H9 (cell line): ENCODE measurements at regions not wholly inside any gene's neighbourhood (a gene's known extent, or its start where the extent isn't known, plus 50 kb on each side); places are given as distances from the start of the nearest gene placed in this dataset.

ENCODE experiments used
- DNase-seq: peaks from one replicate; pipeline ENCODE4 v3.0.0-alpha.2; 2017
- H2AFZ ChIP-seq: one replicate; pipeline ENCODE4 v1.6.1; 2013; ENCODE audit warnings: mild to moderate bottlenecking, low read length, control low read depth, moderate library complexity
- H2AK5ac ChIP-seq: 2 replicates; pipeline ENCODE4 v1.6.1; 2013; ENCODE audit warnings: low read length, control low read depth, mixed read lengths; ENCODE audit not compliant: insufficient read length
- H2BK120ac ChIP-seq: one replicate; pipeline ENCODE4 v1.6.1; 2013; ENCODE audit warnings: low read depth, mild to moderate bottlenecking, low read length, control low read depth, inconsistent platforms; ENCODE audit not compliant: poor library complexity, severe bottlenecking
- H2BK12ac ChIP-seq: 2 replicates; pipeline ENCODE4 v1.6.1; 2013; ENCODE audit warnings: low read length, control low read depth, mixed read lengths, low read depth; ENCODE audit not compliant: insufficient read length
- H2BK15ac ChIP-seq: 2 replicates; pipeline ENCODE4 v1.6.1; 2013; ENCODE audit warnings: low read depth, low read length, control low read depth
- H2BK20ac ChIP-seq: one replicate; pipeline ENCODE4 v1.6.1; 2013; ENCODE audit warnings: low read depth, mild to moderate bottlenecking, low read length, control low read depth, inconsistent platforms; ENCODE audit not compliant: poor library complexity, severe bottlenecking
- H2BK5ac ChIP-seq: 2 replicates; pipeline ENCODE4 v1.6.1; 2013; ENCODE audit warnings: low read length, control low read depth, mixed read lengths; ENCODE audit not compliant: insufficient read length
- H3K14ac ChIP-seq: 2 replicates; pipeline ENCODE4 v1.6.1; 2013; ENCODE audit warnings: low read length, control low read depth; ENCODE audit not compliant: insufficient read depth
- H3K18ac ChIP-seq: 2 replicates; pipeline ENCODE4 v1.6.1; 2013; ENCODE audit warnings: low read depth, mild to moderate bottlenecking, mixed read lengths, low read length, control low read depth; ENCODE audit not compliant: insufficient read length
- H3K23ac ChIP-seq: 2 replicates; pipeline ENCODE4 v1.6.1; 2013; ENCODE audit warnings: low read length, control low read depth, mixed read lengths, low read depth; ENCODE audit not compliant: insufficient read length
- H3K23me2 ChIP-seq: 2 replicates; pipeline ENCODE4 v1.6.1; 2013; ENCODE audit warnings: low read depth, mild to moderate bottlenecking, mixed read lengths, low read length, control low read depth; ENCODE audit not compliant: insufficient read length, poor library complexity, severe bottlenecking
- H3K27ac ChIP-seq: 2 replicates; pipeline ENCODE4 v1.5.1; 2013; ENCODE audit warnings: low read length, control low read depth, mixed read lengths, low read depth; ENCODE audit not compliant: insufficient read length
- H3K27me3 ChIP-seq: 2 replicates; pipeline ENCODE4 v1.6.1; 2013; ENCODE audit warnings: low read length, control low read depth, inconsistent platforms; ENCODE audit not compliant: insufficient read depth
- H3K4ac ChIP-seq: 2 replicates; pipeline ENCODE4 v1.6.1; 2013; ENCODE audit warnings: low read depth, mild to moderate bottlenecking, control low read depth, inconsistent platforms, low read length, moderate library complexity
- H3K4me1 ChIP-seq: 2 replicates; pipeline ENCODE4 v1.6.1; 2013; ENCODE audit warnings: low read length, control low read depth, inconsistent platforms; ENCODE audit not compliant: insufficient read depth
- H3K4me2 ChIP-seq: 2 replicates; pipeline ENCODE4 v1.6.1; 2013; ENCODE audit warnings: low read length, control low read depth, mixed read lengths; ENCODE audit not compliant: insufficient read length, insufficient read depth
- H3K56ac ChIP-seq: 2 replicates; pipeline ENCODE4 v1.6.1; 2013; ENCODE audit warnings: low read depth, mild to moderate bottlenecking, mixed read lengths, low read length, control low read depth; ENCODE audit not compliant: insufficient read length
- H3K79me1 ChIP-seq: 2 replicates; pipeline ENCODE4 v1.6.1; 2013; ENCODE audit warnings: low read depth, mild to moderate bottlenecking, moderate library complexity, low read length, control low read depth, inconsistent platforms; ENCODE audit not compliant: insufficient read depth, poor library complexity, severe bottlenecking
- H3K79me2 ChIP-seq: 2 replicates; pipeline ENCODE4 v1.6.1; 2013; ENCODE audit warnings: low read length, control low read depth, inconsistent platforms; ENCODE audit not compliant: insufficient read depth
- H3K9ac ChIP-seq: 2 replicates; pipeline ENCODE4 v1.6.1; 2013; ENCODE audit warnings: low read length, control low read depth, mixed read lengths; ENCODE audit not compliant: insufficient read length; ENCODE audit errors: extremely low read depth
- H3K9me3 ChIP-seq: one replicate; pipeline ENCODE4 v1.6.1; 2013; ENCODE audit warnings: low read depth, low read length, inconsistent platforms; ENCODE audit not compliant: control insufficient read depth
- H3T11ph ChIP-seq: one replicate; pipeline ENCODE4 v1.6.1; 2013; ENCODE audit warnings: mild to moderate bottlenecking, low read length, control low read depth, inconsistent platforms
- H4K20me1 ChIP-seq: one replicate; pipeline ENCODE4 v1.6.1; 2013; ENCODE audit not compliant: control insufficient read depth, insufficient read length, insufficient read depth
- H4K5ac ChIP-seq: 2 replicates; pipeline ENCODE4 v1.6.1; 2013; ENCODE audit warnings: low read depth, mild to moderate bottlenecking, mixed read lengths, low read length, control low read depth; ENCODE audit not compliant: insufficient read length
- H4K8ac ChIP-seq: replicated peaks from 2 replicates; pipeline ENCODE4 v1.6.1; 2013; ENCODE audit warnings: low read length, control low read depth, mixed read lengths, low read depth; ENCODE audit not compliant: insufficient read length
- H4K91ac ChIP-seq: 2 replicates; pipeline ENCODE4 v1.6.1; 2013; ENCODE audit warnings: low read depth, mild to moderate bottlenecking, moderate library complexity, mixed read lengths, low read length, control low read depth; ENCODE audit not compliant: insufficient read length
- H3K27ac Mint-ChIP-seq, 3 experiments: 2 replicates in 2 of 3; 3 replicates in 1 of 3; pipeline ENCODE4 v1.8.0; 2020 to 2021; ENCODE audit warnings: mixed read lengths in 3 of 3, mild to moderate bottlenecking in 1 of 3, moderate library complexity in 1 of 3
- H3K27me3 Mint-ChIP-seq: 2 replicates; pipeline ENCODE4 v1.8.0; 2021; ENCODE audit warnings: low read depth, mild to moderate bottlenecking, moderate library complexity, mixed read lengths
- H3K36me3 Mint-ChIP-seq, 3 experiments: 2 replicates in 2 of 3; 3 replicates in 1 of 3; pipeline ENCODE4 v1.8.0; 2020 to 2021; ENCODE audit warnings: low read depth in 3 of 3, mixed read lengths in 3 of 3; ENCODE audit not compliant: insufficient read depth in 1 of 3
- H3K4me1 Mint-ChIP-seq, 2 experiments: 2 replicates each; pipeline ENCODE4 v1.8.0; 2020; ENCODE audit warnings: mixed read lengths in 2 of 2
- H3K4me3 Mint-ChIP-seq, 2 experiments: 2 replicates in 1 of 2; 3 replicates in 1 of 2; pipeline ENCODE4 v1.8.0; 2020 to 2021; ENCODE audit warnings: mild to moderate bottlenecking in 2 of 2, mixed read lengths in 2 of 2, moderate library complexity in 1 of 2
- H3K9me3 Mint-ChIP-seq, 2 experiments: 2 replicates in 1 of 2; 3 replicates in 1 of 2; pipeline ENCODE4 v1.8.0; 2020; ENCODE audit warnings: mild to moderate bottlenecking in 2 of 2, mixed read lengths in 2 of 2, moderate library complexity in 1 of 2
- WGBS: extraction: QIAGEN DNeasy Blood & Tissue Kit; methylation state at CpG from one replicate; pipeline ENCODE4 v1.1.7; 2013; ENCODE audit warnings: missing lambda C conversion rate, low lambda C conversion rate, mixed read lengths; ENCODE audit not compliant: insufficient read length; ENCODE audit errors: extremely low coverage; 5-methylcytosine and 5-hydroxymethylcytosine counted together
- TF ChIP-seq, protein P1 (sequence below): fragments of 200-600 bp; sonication (generic); conservative IDR thresholded peaks from 3 replicates; pipeline ENCODE4 v1.8.0; 2021; ENCODE audit warnings: antibody characterized with exemption, mild to moderate bottlenecking

DNA sequence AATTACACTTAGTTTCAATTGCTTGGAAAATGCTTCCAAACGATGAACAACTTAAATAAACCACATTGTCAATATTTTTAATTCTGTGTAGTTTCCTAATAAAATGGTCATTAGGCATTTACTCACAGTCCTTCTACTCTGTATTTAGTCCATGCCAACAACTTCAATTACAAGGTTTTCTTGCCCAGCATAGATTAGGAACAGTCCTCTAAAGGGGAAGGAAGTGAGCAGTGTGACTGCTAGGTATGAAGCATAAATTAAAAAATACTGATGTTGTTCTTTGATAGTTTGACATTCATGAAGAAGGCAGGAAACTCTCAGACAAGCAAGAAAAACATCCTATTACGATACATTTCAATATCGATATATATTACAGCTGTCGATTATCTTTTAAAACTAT, 716.0 kb upstream of the PCDH9 start:
- H4K8ac ChIP-seq = no peak overlapping the region
- no peaks in the 10 kb centered on the region for H3K23me2 ChIP-seq
- Mint-ChIP-seq H3K27me3 (no peaks in the 10 kb centered on the region), H3K4me1 (no peaks in the 10 kb centered on the region), H3K27ac (no peak overlapping the region), H3K4me3 (no peak overlapping the region), H3K36me3 (no peaks in the 10 kb centered on the region), H3K9me3 (no peaks in the 10 kb centered on the region)
- H2BK120ac ChIP-seq = no peak overlapping the region
- no peak overlapping the region for H2AK5ac ChIP-seq
- no peak overlapping the region for H3K4ac ChIP-seq
- H3K9me3 ChIP-seq = no peaks in the 10 kb centered on the region
- no peak overlapping the region for H4K5ac ChIP-seq
- DNase-seq = no peak
- no peak overlapping the region for H4K91ac ChIP-seq
- H2BK20ac ChIP-seq = no peak overlapping the region
- H3K14ac ChIP-seq = no peak overlapping the region
- no peak overlapping the region for H3K4me2 ChIP-seq
- TF ChIP-seq, protein P1, sequence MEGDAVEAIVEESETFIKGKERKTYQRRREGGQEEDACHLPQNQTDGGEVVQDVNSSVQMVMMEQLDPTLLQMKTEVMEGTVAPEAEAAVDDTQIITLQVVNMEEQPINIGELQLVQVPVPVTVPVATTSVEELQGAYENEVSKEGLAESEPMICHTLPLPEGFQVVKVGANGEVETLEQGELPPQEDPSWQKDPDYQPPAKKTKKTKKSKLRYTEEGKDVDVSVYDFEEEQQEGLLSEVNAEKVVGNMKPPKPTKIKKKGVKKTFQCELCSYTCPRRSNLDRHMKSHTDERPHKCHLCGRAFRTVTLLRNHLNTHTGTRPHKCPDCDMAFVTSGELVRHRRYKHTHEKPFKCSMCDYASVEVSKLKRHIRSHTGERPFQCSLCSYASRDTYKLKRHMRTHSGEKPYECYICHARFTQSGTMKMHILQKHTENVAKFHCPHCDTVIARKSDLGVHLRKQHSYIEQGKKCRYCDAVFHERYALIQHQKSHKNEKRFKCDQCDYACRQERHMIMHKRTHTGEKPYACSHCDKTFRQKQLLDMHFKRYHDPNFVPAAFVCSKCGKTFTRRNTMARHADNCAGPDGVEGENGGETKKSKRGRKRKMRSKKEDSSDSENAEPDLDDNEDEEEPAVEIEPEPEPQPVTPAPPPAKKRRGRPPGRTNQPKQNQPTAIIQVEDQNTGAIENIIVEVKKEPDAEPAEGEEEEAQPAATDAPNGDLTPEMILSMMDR = no peak
- H2BK12ac ChIP-seq = no peak overlapping the region
- H3K79me2 ChIP-seq = no peaks in the 10 kb centered on the region
- no peaks in the 10 kb centered on the region for H4K20me1 ChIP-seq
- H3T11ph ChIP-seq = no peak overlapping the region
- no peaks in the 10 kb centered on the region for H3K27me3 ChIP-seq
- H3K27ac ChIP-seq = no peak overlapping the region
- WGBS = no CpG with 5 or more reads among the region's 4 CpGs
- H2BK15ac ChIP-seq = no peak overlapping the region
- H3K56ac ChIP-seq = no peak overlapping the region
- H3K4me1 ChIP-seq = no peaks in the 10 kb centered on the region
- no peak overlapping the region for H3K23ac ChIP-seq
- H3K18ac ChIP-seq = no peak overlapping the region
- H2AFZ ChIP-seq = no peak overlapping the region
- no peak overlapping the region for H3K9ac ChIP-seq
- H2BK5ac ChIP-seq = no peak overlapping the region
- H3K79me1 ChIP-seq = no peaks in the 10 kb centered on the region
